Ishikawa (cell line): ENCODE measurements at regions not wholly inside any gene's neighbourhood (a gene's known extent, or its start where the extent isn't known, plus 50 kb on each side); places are given as distances from the start of the nearest gene placed in this dataset.

Source experiments
- CEBPB ChIP-seq: IDR thresholded peaks from 2 replicates; pipeline ENCODE4 v1.6.1; 2012
- CREB1 ChIP-seq: IDR thresholded peaks from 2 replicates; pipeline ENCODE4 v1.6.1; 2012; ENCODE audit warnings: low read depth
- FOXM1 ChIP-seq: IDR thresholded peaks from 2 replicates; pipeline ENCODE4 v1.6.1; 2012; ENCODE audit warnings: low read depth, borderline replicate concordance
- NFIC ChIP-seq: IDR thresholded peaks from 2 replicates; pipeline ENCODE4 v1.6.1; 2012
- TEAD4 ChIP-seq: IDR thresholded peaks from 2 replicates; pipeline ENCODE4 v1.6.1; 2012
- TF ChIP-seq, protein P1 (sequence below): IDR thresholded peaks from 2 replicates; pipeline ENCODE4 v1.6.1; 2012

DNA sequence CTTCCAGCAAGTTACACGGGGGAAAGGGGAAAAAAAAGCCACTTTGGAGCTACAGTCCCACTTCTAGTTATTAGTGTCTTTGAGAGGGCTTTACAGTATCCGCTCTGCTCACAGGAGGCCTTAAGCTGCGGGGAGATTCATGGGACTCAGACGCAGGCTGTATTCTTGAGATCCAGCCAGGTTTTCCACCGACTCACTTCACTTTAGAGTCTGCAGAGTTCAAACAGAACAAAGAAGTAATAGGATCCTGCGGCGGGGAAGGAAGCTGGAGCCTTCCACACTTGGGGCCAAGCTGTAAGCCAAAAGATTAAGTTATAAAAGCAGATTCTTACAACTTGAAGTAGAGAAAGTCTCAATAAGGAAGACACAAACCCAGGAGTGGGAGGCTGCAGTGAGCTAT is 60.2 kb upstream of the FAM174B start:
- TF ChIP-seq, protein P1, sequence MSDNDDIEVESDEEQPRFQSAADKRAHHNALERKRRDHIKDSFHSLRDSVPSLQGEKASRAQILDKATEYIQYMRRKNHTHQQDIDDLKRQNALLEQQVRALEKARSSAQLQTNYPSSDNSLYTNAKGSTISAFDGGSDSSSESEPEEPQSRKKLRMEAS: no peak
- no peak for TF ChIP-seq FOXM1
- TF ChIP-seq CREB1: no peak
- TF ChIP-seq CEBPB: no peak
- no peak for TF ChIP-seq TEAD4
- TF ChIP-seq NFIC: peak; percentile 71
